ENCODE measurements at regions not wholly inside any gene's neighbourhood (a gene's known extent, or its start where the extent isn't known, plus 50 kb on each side); places are given as distances from the start of the nearest gene placed in this dataset.
"Not testable (repeated sequence)": the region's sequence is repeated elsewhere in the genome, so short reads cannot be mapped to it uniquely, and the experiment has no call there.

GRCh38 chr6:863831-864230 lies 170.9 kb upstream of the EXOC2 start:
- DNase-seq (ENCODE audit: low read depth, low spot score): no peak

- not testable (repeated sequence) for DNase-seq (ENCODE audit: low read depth, low spot score)
Observed at GRCh38 chr6:863127-863526, 170.2 kb upstream of the EXOC2 start.

- no peak for DNase-seq (ENCODE audit: low read depth, low spot score)
Observed at GRCh38 chr6:859936-860335, 167.0 kb upstream of the EXOC2 start.

- no peak for DNase-seq (ENCODE audit: low read depth, low spot score)
Observed at GRCh38 chr6:854406-855118, 161.6 kb upstream of the EXOC2 start.

GRCh38 chr6:852216-852615 lies 159.3 kb upstream of the EXOC2 start:
- not testable (repeated sequence) for DNase-seq (ENCODE audit: low read depth, low spot score)

- DNase-seq (ENCODE audit: low read depth, low spot score): no peak
Observed at GRCh38 chr6:849075-849506, 156.2 kb upstream of the EXOC2 start.

GRCh38 chr6:845566-845965 lies 152.6 kb upstream of the EXOC2 start:
- DNase-seq (ENCODE audit: low read depth, low spot score): no peak

GRCh38 chr6:845101-845500 lies 152.2 kb upstream of the EXOC2 start:
- DNase-seq (ENCODE audit: low read depth, low spot score): no peak

GRCh38 chr6:842141-842540 lies 149.2 kb upstream of the EXOC2 start:
- DNase-seq (ENCODE audit: low read depth, low spot score): no peak

GRCh38 chr6:841569-841968 lies 148.6 kb upstream of the EXOC2 start:
- no peak for DNase-seq (ENCODE audit: low read depth, low spot score)

GRCh38 chr6:839201-839600 lies 146.3 kb upstream of the EXOC2 start:
- no peak for DNase-seq (ENCODE audit: low read depth, low spot score)

- no peak for DNase-seq (ENCODE audit: low read depth, low spot score)
Observed at GRCh38 chr6:837380-837779, 144.4 kb upstream of the EXOC2 start.

- DNase-seq (ENCODE audit: low read depth, low spot score): no peak
Observed at GRCh38 chr6:836276-836853, 143.4 kb upstream of the EXOC2 start.

- no peak for DNase-seq (ENCODE audit: low read depth, low spot score)
Observed at GRCh38 chr6:835476-836160, 142.7 kb upstream of the EXOC2 start.

GRCh38 chr6:834866-835265 lies 141.9 kb upstream of the EXOC2 start:
- no peak for DNase-seq (ENCODE audit: low read depth, low spot score)

- no peak for DNase-seq (ENCODE audit: low read depth, low spot score)
Observed at GRCh38 chr6:834190-834589, 141.3 kb upstream of the EXOC2 start.

GRCh38 chr6:832804-833203 lies 139.9 kb upstream of the EXOC2 start:
- DNase-seq (ENCODE audit: low read depth, low spot score): not testable (repeated sequence)

- DNase-seq (ENCODE audit: low read depth, low spot score): no peak
Observed at GRCh38 chr6:830667-831327, 137.9 kb upstream of the EXOC2 start.

GRCh38 chr6:829656-830055 lies 136.7 kb upstream of the EXOC2 start:
- peak; percentile 41 for DNase-seq (ENCODE audit: low read depth, low spot score)

GRCh38 chr6:827431-827830 lies 134.5 kb upstream of the EXOC2 start:
- DNase-seq (ENCODE audit: low read depth, low spot score): no peak

- DNase-seq (ENCODE audit: low read depth, low spot score): no peak
Observed at GRCh38 chr6:819122-819521, 126.2 kb upstream of the EXOC2 start.

- no peak for DNase-seq (ENCODE audit: low read depth, low spot score)
Observed at GRCh38 chr6:818196-818595, 125.3 kb upstream of the EXOC2 start.

Measured in astrocyte of the hippocampus (primary cell).